Fibroblast of villous mesenchyme (primary cell): ENCODE measurements at regions not wholly inside any gene's neighbourhood (a gene's known extent, or its start where the extent isn't known, plus 50 kb on each side); places are given as distances from the start of the nearest gene placed in this dataset.

Source experiments
- DNase-seq: peaks from one replicate; pipeline ENCODE4 v3.0.0-alpha.2; 2010; ENCODE audit warnings: low read depth
- H3K4me3 ChIP-seq: 2 replicates; pipeline ENCODE4 v1.5.1; 2011; ENCODE audit warnings: low read depth, mild to moderate bottlenecking, low read length
- CTCF ChIP-seq: IDR thresholded peaks from 2 replicates; pipeline ENCODE4 v1.5.1; 2012; ENCODE audit warnings: low read depth, mild to moderate bottlenecking, low read length; ENCODE audit not compliant: insufficient read depth

DNA sequence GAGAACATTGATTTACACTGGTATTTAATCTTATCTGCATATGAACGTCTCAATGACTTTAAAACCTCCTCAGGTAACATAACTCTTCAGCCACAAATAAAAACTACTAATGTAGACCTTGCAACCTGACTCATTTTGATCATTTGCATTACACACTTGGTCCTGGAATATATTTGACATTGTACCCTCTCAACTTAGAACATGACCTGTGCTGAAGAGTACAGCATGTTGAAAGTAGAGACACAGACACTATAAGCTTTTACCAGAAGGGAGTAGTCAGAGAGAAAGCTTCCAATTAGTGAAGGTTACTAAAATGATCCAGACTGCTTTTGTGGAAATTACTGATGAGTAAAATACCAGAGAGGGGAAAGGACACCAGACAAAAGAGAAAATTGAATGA is 390.6 kb upstream of the ANO3 start:
- H3K4me3 ChIP-seq = no peak overlapping the region

GRCh38 chr11:25943031-25943430 is 388.9 kb upstream of the ANO3 start:
- no peak overlapping the region for H3K4me3 ChIP-seq
- DNase-seq = no peak
- TF ChIP-seq CTCF = no peak

More for the DNA sequence above, 390.6 kb upstream of the ANO3 start:
- no peak for DNase-seq
- TF ChIP-seq CTCF = no peak

- H3K4me3 ChIP-seq = no peak overlapping the region
- no peak for TF ChIP-seq CTCF
- no peak for DNase-seq
These were observed 387.9 kb upstream of the ANO3 start for GRCh38 chr11:25943777-25944661.

GRCh38 chr11:25949918-25950317 is 382.0 kb upstream of the ANO3 start:
- no peak overlapping the region for H3K4me3 ChIP-seq
- no peak for TF ChIP-seq CTCF
- no peak for DNase-seq

DNA sequence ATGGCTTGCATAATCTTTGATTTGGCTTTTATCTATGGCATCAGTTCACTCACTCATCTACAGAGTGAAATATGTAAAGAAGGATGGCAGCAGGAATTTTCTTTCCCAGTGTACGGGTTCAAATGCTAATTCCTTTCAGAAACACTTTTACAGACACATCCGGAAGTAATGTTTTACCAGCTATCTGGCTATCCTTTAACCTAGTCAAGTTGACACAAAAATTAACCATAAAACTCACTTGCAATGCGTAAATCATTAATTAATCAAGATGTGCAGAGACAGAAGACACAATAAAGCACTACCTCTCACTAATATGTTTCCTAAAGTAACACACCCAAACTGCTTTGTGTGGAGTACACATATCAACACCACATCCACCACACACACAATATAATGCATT is 378.9 kb upstream of the ANO3 start:
- H3K4me3 ChIP-seq = no peak overlapping the region
- TF ChIP-seq CTCF = no peak
- DNase-seq = no peak

- no peak overlapping the region for H3K4me3 ChIP-seq
- no peak for DNase-seq
- no peak for TF ChIP-seq CTCF
These were observed 373.9 kb upstream of the ANO3 start for GRCh38 chr11:25958045-25958444.

DNA sequence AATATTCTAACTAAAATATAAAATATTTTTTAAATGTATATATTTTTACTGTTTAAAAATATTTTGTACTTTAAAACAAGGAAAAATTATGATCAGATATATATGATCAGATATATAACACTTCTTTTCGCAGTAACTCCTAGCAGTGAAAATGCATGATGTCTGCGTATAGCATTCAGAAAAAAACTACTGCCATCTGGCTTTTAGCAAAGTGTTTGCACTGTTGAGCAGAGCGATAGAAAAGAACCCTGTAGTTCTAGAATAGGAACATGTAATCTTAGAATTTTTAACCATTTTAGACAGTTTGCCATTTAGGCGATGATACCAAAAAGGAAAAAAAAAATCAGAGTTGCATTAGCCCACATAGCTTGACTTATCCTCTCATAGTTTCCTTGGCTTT is 370.4 kb upstream of the ANO3 start:
- peak; percentile 13 for TF ChIP-seq CTCF
- DNase-seq = peak; percentile 2
- H3K4me3 ChIP-seq = no peak overlapping the region
